GM12873 (cell line): ENCODE measurements at regions not wholly inside any gene's neighbourhood (a gene's known extent, or its start where the extent isn't known, plus 50 kb on each side); places are given as distances from the start of the nearest gene placed in this dataset.

Source experiments
- CTCF ChIP-seq: IDR thresholded peaks from 2 replicates; pipeline ENCODE4 v1.5.1; 2012; ENCODE audit warnings: low read depth, mild to moderate bottlenecking, moderate library complexity, low read length, control low read depth; ENCODE audit not compliant: insufficient read depth; ENCODE audit errors: missing control alignments

- no peak for TF ChIP-seq CTCF
These were observed 270.5 kb upstream of the SDK2 start for GRCh38 chr17:73914536-73915274.

- no peak for TF ChIP-seq CTCF
These were observed 277.1 kb upstream of the SDK2 start for GRCh38 chr17:73921306-73921705.

- no peak for TF ChIP-seq CTCF
These were observed 279.2 kb upstream of the RPL38 start for GRCh38 chr17:73924114-73924908.

GRCh38 chr17:73924909-73925186 lies 278.6 kb upstream of the RPL38 start:
- TF ChIP-seq CTCF, result no peak

- TF ChIP-seq CTCF, result no peak
These were observed 273.5 kb upstream of the RPL38 start for GRCh38 chr17:73929860-73930430.

- no peak for TF ChIP-seq CTCF
These were observed 271.2 kb upstream of the RPL38 start for GRCh38 chr17:73932216-73932749.

GRCh38 chr17:73933164-73933766 lies 270.2 kb upstream of the RPL38 start:
- no peak for TF ChIP-seq CTCF
